K562 (cell line): ENCODE measurements at regions not wholly inside any gene's neighbourhood (a gene's known extent, or its start where the extent isn't known, plus 50 kb on each side); places are given as distances from the start of the nearest gene placed in this dataset.

Source experiments
- ATAC-seq: fragments of 200-7000 bp; cut with Tn5 transposase; 3 replicates; pipeline ENCODE4 v1.9.1; 2020; ENCODE audit warnings: moderate library complexity
- BruUV-seq: library from RNA; stranded (reverse); fragments of 400-500 nt; replicated peaks from 2 replicates; lab custom pipeline; 2021; lab: Mats Ljungman, UMichigan
- CTCF ChIA-PET: fragments of 300-600 bp; formaldehyde crosslinking; extraction: SDS; loops from one replicate; lab custom pipeline; 2021; ENCODE audit warnings: low intra/inter-chr PET ratio; lab: Yijun Ruan, JAX
- POLR2A ChIA-PET: fragments of 300-600, 350-650 bp; sonication (Branson Sonifier 250); formaldehyde crosslinking; extraction: SDS; loops from one replicate; lab custom pipeline; 2021; ENCODE audit warnings: antibody characterized with exemption, inconsistent platforms; lab: Yijun Ruan, JAX
- DNase-seq, 4 experiments: peaks; one replicate each; pipeline versions ENCODE4 v3.0.0 to v3.0.0-alpha.2; 2011 to 2018; ENCODE audit warnings: low spot score in 3 of 4, mixed read lengths in 3 of 4; ENCODE audit errors: extremely low read depth in 1 of 4
- FAIRE-seq: peaks from 2 replicates; lab custom pipeline; 2011; peaks lifted over from hg19 to GRCh38; lab: Jason Lieb, UNC
- H2AFZ ChIP-seq: 2 replicates; pipeline ENCODE4 v1.6.0; 2011; ENCODE audit warnings: low read depth, low read length, control low read depth, inconsistent platforms
- H3K27ac ChIP-seq: fragments of 200-600 bp; 3 replicates; pipeline ENCODE4 v1.8.0; 2011; ENCODE audit warnings: low read depth, mild to moderate bottlenecking, control low read depth, inconsistent platforms, low read length, moderate library complexity, mixed read lengths; ENCODE audit errors: extremely low read depth
- H3K27me3 ChIP-seq, 2 experiments: fragments of 300-600 bp in 1 of 2; 2 replicates in 1 of 2; 3 replicates in 1 of 2; pipeline versions ENCODE4 v1.6.0 to v1.8.0; 2011; ENCODE audit warnings: inconsistent platforms in 2 of 2, low read length in 2 of 2, mild to moderate bottlenecking in 1 of 2, mixed read lengths in 1 of 2, moderate library complexity in 1 of 2; ENCODE audit not compliant: control insufficient read depth in 2 of 2, insufficient read depth in 2 of 2
- H3K36me3 ChIP-seq: fragments of 300-600 bp; 3 replicates; pipeline ENCODE4 v1.8.0; 2011; ENCODE audit warnings: mild to moderate bottlenecking, low read length, inconsistent platforms; ENCODE audit not compliant: control insufficient read depth, insufficient read depth
- H3K4me1 ChIP-seq, 2 experiments: fragments of 200-600 bp in 1 of 2; replicated peaks in 1 of 2; 2 replicates in 1 of 2; 3 replicates in 1 of 2; pipeline versions ENCODE4 v1.5.1 to v1.8.0; 2011; ENCODE audit warnings: inconsistent platforms in 2 of 2, low read length in 2 of 2, mild to moderate bottlenecking in 1 of 2, mixed read lengths in 1 of 2, moderate library complexity in 1 of 2; ENCODE audit not compliant: control insufficient read depth in 2 of 2, insufficient read depth in 2 of 2
- H3K4me2 ChIP-seq: 2 replicates; pipeline ENCODE4 v1.6.1; 2011; ENCODE audit warnings: low read length, control low read depth, inconsistent platforms, mixed read lengths; ENCODE audit not compliant: insufficient read depth
- H3K4me3 ChIP-seq: fragments of 200-600 bp; sonication (generic), shearing (Covaris generic); 2 replicates; pipeline ENCODE4 v1.5.1; 2016; ENCODE audit warnings: control low read depth, inconsistent platforms
- H3K79me2 ChIP-seq: fragments of 200-600 bp; 3 replicates; pipeline ENCODE4 v1.8.0; 2011; ENCODE audit warnings: low read length, inconsistent platforms; ENCODE audit not compliant: control insufficient read depth, insufficient read depth
- H3K9ac ChIP-seq, 2 experiments: 2 replicates each; pipeline versions ENCODE4 v1.6.0 to v1.6.1; 2011; ENCODE audit warnings: low read depth in 2 of 2, low read length in 2 of 2, control low read depth in 1 of 2, inconsistent platforms in 1 of 2, mild to moderate bottlenecking in 1 of 2, mixed read lengths in 1 of 2; ENCODE audit not compliant: insufficient read depth in 1 of 2
- H3K9me1 ChIP-seq: one replicate; pipeline ENCODE4 v1.6.0; 2011; ENCODE audit warnings: inconsistent platforms, mild to moderate bottlenecking, low read length, moderate library complexity; ENCODE audit not compliant: control insufficient read depth, insufficient read depth
- H3K9me3 ChIP-seq: replicated peaks from 2 replicates; pipeline ENCODE4 v1.5.1; 2011; ENCODE audit warnings: low read depth, low read length, inconsistent platforms; ENCODE audit not compliant: control insufficient read depth, insufficient read depth
- H4K20me1 ChIP-seq: replicated peaks from 2 replicates; pipeline ENCODE4 v1.6.1; 2011; ENCODE audit warnings: low read length, inconsistent platforms, mixed read lengths; ENCODE audit not compliant: control insufficient read depth, insufficient read depth
- IFI16 ChIP-seq: fragments of 250-450 bp; sonication (Bioruptor Pico); IDR thresholded peaks from 2 replicates; pipeline ENCODE4 v2.1.2; 2022; ENCODE audit warnings: mild to moderate bottlenecking, inconsistent platforms
- RAD21 ChIP-seq, 2 experiments: fragments of 250-450 bp in 1 of 2; fragments of 450-650 bp in 1 of 2; sonication (Bioruptor Pico) in 1 of 2; formaldehyde crosslinking in 1 of 2; IDR thresholded peaks in 1 of 2; conservative IDR thresholded peaks in 1 of 2; 2 replicates each; pipeline versions ENCODE4 v1.4.0 to v1.8.0; 2020 to 2022; ENCODE audit warnings: mild to moderate bottlenecking in 2 of 2, moderate library complexity in 1 of 2
- RAD51 ChIP-seq: fragments of 450-650 bp; IDR thresholded peaks from 2 replicates; pipeline ENCODE4 v1.7.1; 2016; ENCODE audit warnings: low read depth, mild to moderate bottlenecking, borderline replicate concordance
- SNRNP70 ChIP-seq: fragments of 200-400 bp; formaldehyde crosslinking; optimal IDR thresholded peaks from 2 replicates; pipeline ENCODE3; 2017; ENCODE audit warnings: low read depth, low read length
- WGBS: fragments of 100-300 bp; shearing (Covaris generic); methylation state at CpG from one replicate; pipeline ENCODE4 v1.1.6; 2016; ENCODE audit warnings: low coverage, mixed read lengths; ENCODE audit not compliant: insufficient coverage; ENCODE audit errors: missing lambda C conversion rate; 5-methylcytosine and 5-hydroxymethylcytosine counted together
- in situ Hi-C: fragments of 300-500 bp; cut with MboI; formaldehyde crosslinking; loops from 4 replicates; pipeline ENCODE4 v1.15.0; 2018; ENCODE audit warnings: inconsistent platforms, mixed read lengths
- intact Hi-C: fragments of 100-400 bp; cut with micrococcal nuclease; formaldehyde crosslinking; loops from 2 replicates; pipeline ENCODE4 v1.14.2; 2022
- TF ChIP-seq, protein P1 (sequence below), 3 experiments: IDR thresholded peaks in 2 of 3; conservative IDR thresholded peaks in 1 of 3; 2 replicates each; pipeline ENCODE4 v1.5.1; 2011 to 2012; ENCODE audit warnings: low read length in 3 of 3, mild to moderate bottlenecking in 3 of 3, control low read depth in 2 of 3, improper control_type of control experiment in 1 of 3, inconsistent platforms in 1 of 3, low read depth in 1 of 3, mixed read lengths in 1 of 3, moderate library complexity in 1 of 3; ENCODE audit not compliant: insufficient read depth in 2 of 3

DNA sequence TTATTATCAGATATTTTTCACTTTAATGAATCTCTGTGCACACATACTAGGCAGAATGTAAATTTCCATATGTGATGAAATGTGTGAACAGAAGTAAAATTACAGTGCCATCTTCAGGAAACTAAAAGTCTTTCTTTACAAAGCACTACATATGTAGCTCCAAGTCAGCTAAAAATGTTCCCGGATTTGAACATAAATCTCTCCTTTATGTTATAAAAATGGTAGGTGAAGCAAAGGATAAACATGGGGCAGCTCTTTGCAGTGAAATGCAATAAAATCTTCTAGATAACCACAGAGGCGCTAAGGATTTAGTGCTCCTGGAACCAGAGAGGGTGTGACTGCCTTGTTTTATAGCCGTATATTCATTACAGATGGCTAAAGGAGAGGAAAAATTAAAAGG is 104.9 kb upstream of the C7orf33 start:
- WGBS = 1% methylated on average over 3 of the region's 3 CpGs

More for the DNA sequence above, 104.9 kb upstream of the C7orf33 start:
- no peaks in the 10 kb centered on the region for H3K79me2 ChIP-seq
- TF ChIP-seq, protein P1, sequence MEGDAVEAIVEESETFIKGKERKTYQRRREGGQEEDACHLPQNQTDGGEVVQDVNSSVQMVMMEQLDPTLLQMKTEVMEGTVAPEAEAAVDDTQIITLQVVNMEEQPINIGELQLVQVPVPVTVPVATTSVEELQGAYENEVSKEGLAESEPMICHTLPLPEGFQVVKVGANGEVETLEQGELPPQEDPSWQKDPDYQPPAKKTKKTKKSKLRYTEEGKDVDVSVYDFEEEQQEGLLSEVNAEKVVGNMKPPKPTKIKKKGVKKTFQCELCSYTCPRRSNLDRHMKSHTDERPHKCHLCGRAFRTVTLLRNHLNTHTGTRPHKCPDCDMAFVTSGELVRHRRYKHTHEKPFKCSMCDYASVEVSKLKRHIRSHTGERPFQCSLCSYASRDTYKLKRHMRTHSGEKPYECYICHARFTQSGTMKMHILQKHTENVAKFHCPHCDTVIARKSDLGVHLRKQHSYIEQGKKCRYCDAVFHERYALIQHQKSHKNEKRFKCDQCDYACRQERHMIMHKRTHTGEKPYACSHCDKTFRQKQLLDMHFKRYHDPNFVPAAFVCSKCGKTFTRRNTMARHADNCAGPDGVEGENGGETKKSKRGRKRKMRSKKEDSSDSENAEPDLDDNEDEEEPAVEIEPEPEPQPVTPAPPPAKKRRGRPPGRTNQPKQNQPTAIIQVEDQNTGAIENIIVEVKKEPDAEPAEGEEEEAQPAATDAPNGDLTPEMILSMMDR (IDR thresholded peaks at IDR 0.05 in 2 of 3, conservative IDR thresholded peaks at IDR 0.05 in 1 of 3; ENCODE audit: insufficient read depth in 2 of 3, low read depth in 1 of 3, low read length in 3 of 3) = peak in 1 of 3 experiments; percentile 21; a peak in 1 of 6 replicates
- no peak for TF ChIP-seq RAD51
- TF ChIP-seq SNRNP70 = no peak
- peak in 1 of 2 experiments; percentile 18; a peak in 1 of 4 replicates for TF ChIP-seq RAD21 (CRISPR knock-in tag; conservative IDR thresholded peaks at IDR 0.05 in 1 of 2, IDR thresholded peaks at IDR 0.05 in 1 of 2)
- no peak for TF ChIP-seq IFI16
- H3K27ac ChIP-seq = no peak overlapping the region
- no TSS peak for BruUV-seq
- POLR2A ChIA-PET = interaction anchor here (0.6 kb wide), 1 partner anchor 163 kb away, joined by 3 read pairs; no protein-coding TSS in a partner anchor
- H3K27me3 ChIP-seq = peaks cover 35 to 60% of the 10 kb centered on the region in 2 experiments
- in situ Hi-C loops = no loop called here
- DNase-seq (no peak), ATAC-seq (no peak), FAIRE-seq (no peak)
- no peak overlapping the region for H3K9ac ChIP-seq
- CTCF ChIA-PET = no interaction called here
- no peak overlapping the region for H2AFZ ChIP-seq
- H3K9me3 ChIP-seq = no peaks in the 10 kb centered on the region
- H3K4me1 ChIP-seq = peaks cover 0 to 2% of the 10 kb centered on the region in 2 experiments; a peak in 1 of 5 replicates
- no peak overlapping the region for H3K4me3 ChIP-seq
- no peaks in the 10 kb centered on the region for H3K36me3 ChIP-seq
- H4K20me1 ChIP-seq = no peaks in the 10 kb centered on the region
- intact Hi-C loops = loop anchor here (5.0 kb wide), 1 partner anchor 218 kb away; no protein-coding TSS in a partner anchor
- no peak overlapping the region for H3K4me2 ChIP-seq
- H3K9me1 ChIP-seq = no peaks in the 10 kb centered on the region
